ENCODE measurements at regions not wholly inside any gene's neighbourhood (a gene's known extent, or its start where the extent isn't known, plus 50 kb on each side); places are given as distances from the start of the nearest gene placed in this dataset.
A peak's percentile ranks its signal among the peaks of the same experiment; 100 is the strongest.

- DNase-seq = no peak
Observed at GRCh38 chr14:38074754-38075153, 132.9 kb upstream of the SSTR1 start.

GRCh38 chr14:38078393-38078792 is 129.3 kb upstream of the SSTR1 start:
- DNase-seq = peak; percentile 27 to 34

GRCh38 chr14:38079268-38079667 is 128.4 kb upstream of the SSTR1 start:
- no peak for DNase-seq

GRCh38 chr14:38079886-38080285 is 127.8 kb upstream of the SSTR1 start:
- no peak for DNase-seq

DNA sequence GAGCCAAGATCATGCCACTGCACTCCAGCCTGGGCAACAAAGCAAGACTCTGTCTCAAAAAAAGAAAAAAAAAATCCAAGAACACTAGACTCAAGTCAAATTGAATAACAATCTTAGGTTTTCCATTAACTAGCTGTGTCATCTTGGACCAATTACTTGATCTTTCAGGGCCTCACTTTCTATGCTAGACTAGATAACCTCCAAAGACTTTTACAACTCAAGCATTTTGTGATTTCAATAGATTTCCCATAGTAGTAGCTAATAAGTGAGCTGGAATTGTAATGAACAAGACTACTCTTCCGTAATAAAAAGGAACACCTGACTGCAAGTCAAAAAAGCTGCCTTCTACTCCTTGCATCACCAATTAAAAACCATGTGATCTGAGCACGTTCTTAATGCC is 127.0 kb upstream of the SSTR1 start:
- DNase-seq = no peak

- DNase-seq = no peak
Observed at GRCh38 chr14:38083039-38083438, 124.7 kb upstream of the SSTR1 start.

- DNase-seq = no peak
Observed at GRCh38 chr14:38089123-38089522, 118.6 kb upstream of the SSTR1 start.

GRCh38 chr14:38090506-38090905 is 117.2 kb upstream of the SSTR1 start:
- no peak for DNase-seq

GRCh38 chr14:38098074-38098836 is 109.4 kb upstream of the SSTR1 start:
- no peak for DNase-seq

- DNase-seq = no peak
Observed at GRCh38 chr14:38101679-38102078, 106.0 kb upstream of the SSTR1 start.

DNA sequence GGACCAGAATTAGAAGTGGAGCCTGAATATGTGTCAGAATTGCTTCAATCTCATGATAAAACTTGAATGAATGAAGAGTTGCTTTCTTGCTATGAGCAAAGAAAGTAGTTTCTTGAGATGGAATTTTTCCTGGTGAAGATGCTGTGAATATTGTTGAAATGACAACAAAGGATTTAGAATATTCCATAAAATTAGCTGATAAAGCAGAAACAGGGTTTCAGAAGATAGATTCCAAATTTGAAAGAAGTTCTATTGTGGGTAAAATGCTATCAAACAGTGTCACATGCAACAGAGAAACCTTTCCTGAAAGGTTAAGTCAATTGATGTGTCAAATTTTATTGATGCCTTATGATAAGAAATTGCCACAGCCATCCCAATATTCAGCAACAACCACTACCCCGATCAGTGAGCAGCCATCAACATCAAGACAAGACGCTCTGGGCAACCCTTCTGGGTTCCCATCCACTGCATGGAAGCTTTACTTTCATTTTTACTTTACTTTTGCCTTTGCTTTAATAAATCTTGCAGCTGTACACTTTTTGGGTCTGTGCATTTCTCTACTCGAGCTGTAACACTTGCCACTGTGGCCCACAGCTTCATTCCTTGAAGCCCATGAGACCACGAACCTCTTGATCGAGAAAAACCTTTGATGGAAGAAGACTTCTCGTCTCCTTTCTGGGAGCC is 104.0 kb upstream of the SSTR1 start:
- DNase-seq = no peak

DNA sequence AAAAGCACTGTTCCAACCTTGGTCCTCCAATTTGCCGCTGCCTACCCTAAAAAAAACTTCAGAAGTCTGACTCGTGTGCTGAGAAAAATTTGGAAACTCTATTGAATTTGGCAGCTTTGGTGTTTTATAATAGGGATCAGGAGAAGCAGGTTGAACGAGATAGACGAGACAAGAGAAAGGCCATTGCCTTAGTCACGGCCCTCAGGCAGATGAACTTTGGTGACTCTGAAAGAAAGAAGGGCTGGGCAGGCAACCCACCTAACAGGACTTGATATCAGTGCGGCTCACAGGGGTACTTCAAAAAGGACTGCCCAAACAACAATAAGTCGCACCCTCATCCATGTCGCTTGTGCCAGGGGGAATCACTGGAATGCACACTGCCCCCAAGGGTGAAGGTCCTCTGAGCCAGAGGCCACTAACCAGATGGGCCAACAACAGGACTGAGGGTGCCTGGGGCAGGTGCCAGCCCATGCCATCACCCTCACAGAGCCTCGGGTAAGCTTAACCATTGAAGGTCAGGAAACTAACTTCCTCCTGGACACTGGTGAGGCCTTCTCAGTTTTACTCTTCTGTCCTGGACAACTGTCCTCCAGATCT is 102.5 kb upstream of the SSTR1 start:
- no peak for DNase-seq

DNA sequence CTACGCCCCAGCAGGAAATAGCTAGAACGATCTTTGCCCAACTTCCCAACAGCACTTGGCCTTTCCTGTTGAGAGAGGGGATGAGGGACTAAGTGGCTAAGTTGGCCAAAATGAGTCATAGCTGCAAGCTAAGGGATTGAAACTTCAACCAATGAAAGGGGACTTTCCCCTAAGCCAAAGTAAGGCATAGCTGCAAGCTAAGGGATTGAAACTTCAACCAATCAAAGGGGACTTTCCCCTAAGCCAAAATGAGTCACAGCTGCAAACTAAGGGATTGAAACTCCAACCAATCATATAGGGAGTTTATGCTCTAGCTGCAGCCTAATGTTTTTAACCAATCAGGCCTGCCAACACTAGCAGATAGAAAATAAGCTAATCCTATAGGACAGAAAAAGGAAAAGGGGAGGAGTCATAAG is 100.5 kb upstream of the SSTR1 start:
- no peak for DNase-seq

DNA sequence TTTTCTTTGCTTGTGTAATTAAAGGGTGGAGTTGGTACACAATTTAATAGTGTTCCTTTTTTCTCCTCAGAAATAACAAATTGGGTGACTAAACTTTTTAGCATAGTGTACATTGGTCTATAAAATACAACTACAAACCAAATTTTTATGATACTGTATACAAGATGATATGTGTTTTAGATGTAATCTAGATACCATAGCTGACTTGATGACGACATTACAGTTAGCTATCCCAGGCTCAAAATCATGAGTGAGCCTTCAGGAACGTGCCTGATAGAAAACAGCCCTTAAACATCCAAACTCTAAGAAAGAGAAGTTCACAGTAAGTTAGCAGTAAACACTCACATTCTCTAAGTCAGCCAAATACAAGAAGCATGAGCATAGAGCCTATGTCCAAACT is 99.0 kb upstream of the SSTR1 start:
- DNase-seq = no peak

GRCh38 chr14:38110258-38110657 is 97.4 kb upstream of the SSTR1 start:
- DNase-seq = no peak

DNA sequence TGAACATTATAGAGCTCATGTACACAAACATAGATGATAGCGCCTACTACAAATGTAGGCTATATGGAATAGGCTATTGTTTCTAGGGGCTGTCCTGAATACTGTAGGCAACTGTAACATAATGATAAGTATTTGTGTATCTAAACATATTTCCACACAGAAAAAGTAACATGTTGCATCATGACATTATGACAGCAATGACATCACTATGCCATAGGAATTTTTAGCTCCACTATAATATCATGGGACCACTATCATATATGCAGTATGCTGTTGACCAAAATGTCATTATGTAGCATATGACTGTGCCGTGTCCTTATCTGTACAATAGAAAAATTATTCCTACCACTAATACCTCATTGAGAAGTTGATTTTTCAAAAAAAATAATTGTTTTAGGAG is 96.7 kb upstream of the SSTR1 start:
- DNase-seq = no peak

- DNase-seq = no peak
Observed at GRCh38 chr14:38113546-38113945, 94.2 kb upstream of the SSTR1 start.

DNA sequence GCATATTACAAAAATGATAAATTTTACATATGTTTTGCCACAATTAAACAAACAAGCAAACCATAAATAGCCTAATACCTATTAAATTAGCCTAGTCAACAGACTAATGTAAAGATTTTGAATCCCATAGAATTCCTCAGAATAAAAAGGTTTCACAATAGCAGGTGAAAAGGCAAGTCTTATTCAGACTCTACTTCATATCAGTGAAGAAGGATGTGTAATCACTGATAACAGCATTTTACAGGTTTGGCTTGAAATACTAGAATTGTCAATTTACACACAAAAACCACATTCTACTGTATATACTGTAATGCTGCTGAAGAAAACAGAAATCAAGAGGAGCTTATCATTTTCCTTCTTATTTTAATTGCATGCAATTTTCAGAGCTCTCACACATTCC is 90.8 kb upstream of the SSTR1 start:
- DNase-seq = no peak

- no peak for DNase-seq
Observed at GRCh38 chr14:38120109-38120508, 87.6 kb upstream of the SSTR1 start.

GRCh38 chr14:38121320-38122020 is 86.2 kb upstream of the SSTR1 start:
- no peak for DNase-seq

- no peak for DNase-seq
Observed at GRCh38 chr14:38122241-38122640, 85.5 kb upstream of the SSTR1 start.

GRCh38 chr14:38124506-38124905 is 83.2 kb upstream of the SSTR1 start:
- DNase-seq = no peak

DNA sequence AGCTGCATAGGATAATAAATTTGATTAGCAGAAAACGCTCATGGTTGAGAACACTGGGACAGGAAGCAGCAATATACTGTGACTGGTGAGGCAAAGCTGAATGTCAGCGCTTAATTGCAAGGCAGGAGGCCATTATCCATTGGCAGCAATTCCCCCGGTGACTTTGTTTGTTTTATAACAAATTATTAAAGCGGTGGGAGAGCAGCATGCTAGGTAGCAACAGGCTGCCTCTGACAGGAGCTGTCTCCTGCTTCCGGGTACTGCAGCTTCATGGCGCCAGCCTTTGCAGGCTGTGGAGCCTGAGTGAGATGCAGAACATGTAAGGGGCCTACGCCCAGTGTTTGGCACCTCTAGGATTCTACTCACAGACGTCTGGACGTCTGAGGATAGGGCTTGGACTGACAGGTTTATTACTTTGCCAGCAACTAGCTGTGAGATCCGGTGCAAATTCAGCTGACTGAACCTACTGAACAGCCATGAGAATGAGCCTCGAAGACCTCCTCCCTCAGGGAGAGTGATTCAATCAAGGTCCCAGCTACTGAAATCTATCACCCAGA is 82.1 kb upstream of the SSTR1 start:
- DNase-seq = no peak

Measured in activated CD4-positive, alpha-beta T cell treated with anti-CD3 and anti-CD28 coated beads, Interleukin-2, amount 50 U/mL, for 4 hours (primary cell).